OCI-LY1 (cell line): ENCODE measurements at regions not wholly inside any gene's neighbourhood (a gene's known extent, or its start where the extent isn't known, plus 50 kb on each side); places are given as distances from the start of the nearest gene placed in this dataset.

ENCODE experiments used
- H2AFZ ChIP-seq: fragments of 200-600 bp; sonication (generic), shearing (Covaris generic); 2 replicates; pipeline ENCODE4 v1.6.0; 2014; ENCODE audit warnings: antibody characterized with exemption, mild to moderate bottlenecking, low read length
- H3F3A ChIP-seq: fragments of 200-600 bp; sonication (generic), shearing (Covaris generic); 2 replicates; pipeline ENCODE4 v1.6.0; 2014; ENCODE audit warnings: mild to moderate bottlenecking, antibody characterized with exemption, low read length, moderate library complexity; ENCODE audit not compliant: insufficient read depth
- H3K27ac ChIP-seq: fragments of 200-600 bp; sonication (generic); 2 replicates; pipeline ENCODE4 v1.5.1; 2014; ENCODE audit warnings: low read length, mixed run types, mild to moderate bottlenecking, low read depth; ENCODE audit not compliant: poor library complexity, severe bottlenecking
- H3K27me3 ChIP-seq: fragments of 200-600 bp; sonication (generic); 2 replicates; pipeline ENCODE4 v1.6.0; 2014; ENCODE audit warnings: antibody characterized with exemption, mild to moderate bottlenecking, low read length, moderate library complexity; ENCODE audit not compliant: insufficient read depth
- H3K36me3 ChIP-seq: fragments of 200-600 bp; sonication (generic); 2 replicates; pipeline ENCODE4 v1.6.1; 2014; ENCODE audit warnings: mild to moderate bottlenecking, antibody characterized with exemption, low read length, moderate library complexity, mixed read lengths; ENCODE audit not compliant: insufficient read depth
- H3K4me1 ChIP-seq: fragments of 200-600 bp; sonication (generic); 2 replicates; pipeline ENCODE4 v1.5.1; 2014; ENCODE audit warnings: mild to moderate bottlenecking, low read length, moderate library complexity; ENCODE audit not compliant: insufficient read depth, severe bottlenecking
- H3K4me2 ChIP-seq: fragments of 200-600 bp; sonication (generic), shearing (Covaris generic); 2 replicates; pipeline ENCODE4 v1.6.1; 2014; ENCODE audit warnings: low read length
- H3K4me3 ChIP-seq: fragments of 200-600 bp; sonication (generic); 2 replicates; pipeline ENCODE4 v1.5.1; 2014; ENCODE audit warnings: low read length, low read depth, mild to moderate bottlenecking, mixed read lengths; ENCODE audit not compliant: poor library complexity, severe bottlenecking
- H3K79me2 ChIP-seq: fragments of 200-600 bp; shearing (Covaris generic); 2 replicates; pipeline ENCODE4 v1.6.1; 2016; ENCODE audit warnings: mixed run types, low read length, mixed read lengths; ENCODE audit not compliant: insufficient read depth
- H3K9ac ChIP-seq: fragments of 200-600 bp; sonication (generic), shearing (Covaris generic); 2 replicates; pipeline ENCODE4 v1.6.1; 2014; ENCODE audit warnings: mild to moderate bottlenecking, low read length, mixed read lengths
- H3K9me2 ChIP-seq: fragments of 200-600 bp; sonication (generic), shearing (Covaris generic); 2 replicates; pipeline ENCODE4 v1.6.1; 2014; ENCODE audit warnings: low read depth, mild to moderate bottlenecking, low read length, mixed read lengths
- H3K9me3 ChIP-seq: fragments of 200-600 bp; shearing (Covaris generic); 2 replicates; pipeline ENCODE4 v1.6.1; 2014; ENCODE audit warnings: low read length, mixed read lengths
- H4K20me1 ChIP-seq: fragments of 200-600 bp; sonication (generic), shearing (Covaris generic); 2 replicates; pipeline ENCODE4 v1.6.0; 2016; ENCODE audit warnings: mild to moderate bottlenecking, low read length; ENCODE audit not compliant: insufficient read depth
- CTCF ChIP-seq: fragments of 200-600 bp; sonication (generic), shearing (Covaris generic); IDR thresholded peaks from 2 replicates; pipeline ENCODE4 v1.5.1; 2017; ENCODE audit warnings: mild to moderate bottlenecking, antibody characterized with exemption, low read length, moderate library complexity, mixed read lengths
- EZH2 ChIP-seq: fragments of 200-600 bp; sonication (generic), shearing (Covaris generic); IDR thresholded peaks from 2 replicates; pipeline ENCODE4 v1.8.0; 2017; ENCODE audit warnings: borderline replicate concordance, mixed run types, mild to moderate bottlenecking, antibody characterized with exemption, low read length, moderate library complexity, mixed read lengths

GRCh38 chr5:155103146-155103545 is 89.6 kb downstream of the KIF4B start:
- Histone ChIP-seq H3K9me3 (no peaks in the 10 kb centered on the region), H3K4me3 (no peak overlapping the region), H3K27ac (no peak overlapping the region), H3K9me2 (no peaks in the 10 kb centered on the region), H3K4me2 (no peak overlapping the region), H3K79me2 (no peaks in the 10 kb centered on the region), H3K27me3 (no peaks in the 10 kb centered on the region; the same call in 1 of the 2 replicates), H3K4me1 (no peaks in the 10 kb centered on the region), H3K9ac (no peak overlapping the region), H4K20me1 (no peaks in the 10 kb centered on the region), H2AFZ (no peak overlapping the region), H3F3A (no peaks in the 10 kb centered on the region), H3K36me3 (no peaks in the 10 kb centered on the region)
- TF ChIP-seq EZH2 (no peak), CTCF (no peak)

- H3K27me3 ChIP-seq = no peaks in the 10 kb centered on the region; the same call in 1 of the 2 replicates
- H2AFZ ChIP-seq = no peak overlapping the region
- TF ChIP-seq CTCF (no peak), EZH2 (no peak)
- H3K9me2 ChIP-seq = no peaks in the 10 kb centered on the region
- H3K27ac ChIP-seq = no peak overlapping the region
- no peaks in the 10 kb centered on the region for H3K36me3 ChIP-seq
- no peaks in the 10 kb centered on the region for H3K9me3 ChIP-seq
- no peaks in the 10 kb centered on the region for H4K20me1 ChIP-seq
- H3K4me1 ChIP-seq = no peaks in the 10 kb centered on the region
- no peak overlapping the region for H3K4me3 ChIP-seq
- H3K9ac ChIP-seq = no peak overlapping the region
- H3K4me2 ChIP-seq = no peak overlapping the region
- H3K79me2 ChIP-seq = no peaks in the 10 kb centered on the region
- H3F3A ChIP-seq = no peaks in the 10 kb centered on the region
Observed at GRCh38 chr5:155104441-155104840, 90.9 kb downstream of the KIF4B start.

GRCh38 chr5:155106221-155106620 is 92.7 kb downstream of the KIF4B start:
- TF ChIP-seq CTCF (no peak), EZH2 (no peak)
- Histone ChIP-seq H3F3A (no peaks in the 10 kb centered on the region), H3K9me3 (no peaks in the 10 kb centered on the region), H3K4me3 (no peak overlapping the region), H2AFZ (no peak overlapping the region), H3K79me2 (no peaks in the 10 kb centered on the region), H3K4me2 (no peak overlapping the region), H4K20me1 (no peaks in the 10 kb centered on the region), H3K9ac (no peak overlapping the region), H3K36me3 (no peaks in the 10 kb centered on the region), H3K4me1 (no peaks in the 10 kb centered on the region), H3K27ac (no peak overlapping the region), H3K27me3 (no peaks in the 10 kb centered on the region; the same call in 1 of the 2 replicates), H3K9me2 (no peaks in the 10 kb centered on the region)
